Muscle of arm (tissue), 1 donor: ENCODE measurements at regions not wholly inside any gene's neighbourhood (a gene's known extent, or its start where the extent isn't known, plus 50 kb on each side); places are given as distances from the start of the nearest gene placed in this dataset.

Experiments
- DNase-seq: peaks from one replicate; pipeline ENCODE4 v3.0.0-alpha.2; 2013

- no peak for DNase-seq
These were observed 155.9 kb upstream of the BCL6 start for GRCh38 chr3:187900993-187901755.

- DNase-seq = no peak
These were observed 156.8 kb upstream of the BCL6 start for GRCh38 chr3:187902041-187902471.

GRCh38 chr3:187902936-187903335 lies 157.7 kb upstream of the BCL6 start:
- no peak for DNase-seq

DNA sequence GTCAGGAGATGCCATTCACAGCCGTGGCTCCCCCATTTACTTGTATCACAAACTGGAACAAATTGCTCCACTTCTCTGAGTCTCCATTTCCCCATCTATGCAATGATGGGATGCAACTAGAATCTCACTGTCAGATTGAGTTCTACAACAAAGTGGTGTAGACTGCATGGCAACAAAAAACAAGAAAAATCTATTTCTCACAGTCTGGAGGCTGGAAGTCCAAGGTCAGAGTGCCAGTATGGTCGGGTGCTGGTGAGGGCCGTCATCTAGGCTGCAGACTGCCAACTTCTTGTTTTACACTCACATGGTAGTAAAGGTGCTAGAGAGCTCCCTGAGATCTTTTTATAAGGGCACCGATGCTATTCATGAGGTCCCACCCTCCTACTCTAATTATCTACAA lies 158.4 kb upstream of the BCL6 start:
- DNase-seq = no peak

DNA sequence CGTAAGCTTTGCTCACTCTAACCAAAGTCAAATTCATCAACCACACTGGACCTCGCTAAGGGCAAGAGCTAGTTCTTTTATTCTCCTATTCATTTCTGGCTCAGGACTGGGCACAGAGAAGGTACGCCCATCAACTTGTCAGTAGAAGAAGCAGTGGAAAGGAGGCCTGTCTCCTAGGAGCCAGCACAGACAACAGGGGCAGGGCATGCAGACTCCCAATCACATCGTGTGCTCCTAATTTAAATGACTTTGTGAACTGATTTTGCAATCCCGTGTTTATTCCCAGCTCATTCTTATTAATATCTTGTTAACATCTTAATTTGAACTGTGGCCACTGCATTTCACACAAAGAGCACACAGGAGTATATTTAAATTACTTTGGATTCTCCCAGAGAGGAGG lies 161.1 kb upstream of the BCL6 start:
- DNase-seq = no peak

GRCh38 chr3:187906920-187907319 lies 161.7 kb upstream of the BCL6 start:
- no peak for DNase-seq

DNA sequence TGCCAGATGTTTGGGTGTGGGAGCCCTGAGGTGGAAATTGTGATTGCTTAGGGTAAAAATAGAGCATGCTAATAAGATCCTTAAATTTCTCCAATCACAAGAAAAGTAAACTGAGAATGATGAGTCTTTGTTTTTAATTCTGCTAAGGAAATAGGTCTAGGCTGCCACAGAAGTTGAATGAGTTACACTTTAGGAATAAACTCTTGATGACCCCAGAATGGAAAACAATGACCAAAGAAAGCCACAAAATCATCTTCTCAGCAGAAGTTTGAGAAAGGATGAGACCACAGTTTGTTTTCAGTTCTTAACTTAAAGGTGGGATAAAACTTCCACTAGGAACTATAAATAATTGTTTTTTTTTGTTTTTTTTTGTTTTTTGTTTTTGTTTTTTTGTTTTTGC lies 164.6 kb upstream of the BCL6 start:
- no peak for DNase-seq

GRCh38 chr3:187912007-187912406 lies 166.7 kb upstream of the BCL6 start:
- DNase-seq = no peak

DNA sequence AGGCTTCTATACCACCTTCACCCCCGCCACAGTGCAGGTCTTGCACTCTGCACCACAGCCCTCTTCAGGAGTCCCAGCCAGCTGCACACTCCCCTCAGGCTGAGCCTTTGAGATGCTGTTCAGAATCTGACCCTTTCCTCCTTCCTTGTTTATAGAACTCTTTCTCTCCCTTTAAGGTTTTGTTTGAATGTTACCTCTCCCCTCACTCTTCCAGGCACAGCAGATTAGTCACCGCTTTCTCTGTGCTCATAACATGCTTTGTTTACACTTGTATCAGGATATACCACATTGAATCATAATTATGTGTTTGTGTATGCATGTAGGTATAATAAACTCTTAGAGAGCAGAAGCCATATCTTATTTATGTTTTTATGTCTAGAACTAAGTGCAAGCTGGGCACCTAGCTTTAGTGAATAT lies 168.4 kb upstream of the BCL6 start:
- no peak for DNase-seq

DNA sequence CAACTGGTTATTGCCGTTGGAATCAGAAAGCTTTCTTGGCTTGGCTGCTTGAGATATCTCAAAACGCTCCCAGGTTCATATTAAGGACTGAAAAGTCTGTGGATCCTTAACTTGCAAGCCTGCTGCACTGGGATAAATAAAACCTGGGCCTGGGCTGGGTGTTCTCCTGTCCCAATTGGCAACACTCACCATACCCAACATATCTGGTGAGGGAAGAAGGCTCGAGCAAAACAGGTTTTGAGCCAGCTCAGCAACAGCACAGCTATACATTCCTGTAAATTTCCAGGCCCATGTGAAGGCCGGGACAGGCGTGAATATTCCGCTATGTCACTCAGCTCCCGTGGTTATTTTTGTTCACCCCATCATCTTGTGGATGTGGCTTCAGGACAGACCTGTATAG lies 169.0 kb upstream of the BCL6 start:
- DNase-seq = no peak

GRCh38 chr3:187916072-187916471 lies 170.8 kb upstream of the BCL6 start:
- no peak for DNase-seq

GRCh38 chr3:187918081-187918644 lies 172.9 kb upstream of the BCL6 start:
- no peak for DNase-seq

- no peak for DNase-seq
These were observed 173.8 kb upstream of the BCL6 start for GRCh38 chr3:187919048-187919447.

DNA sequence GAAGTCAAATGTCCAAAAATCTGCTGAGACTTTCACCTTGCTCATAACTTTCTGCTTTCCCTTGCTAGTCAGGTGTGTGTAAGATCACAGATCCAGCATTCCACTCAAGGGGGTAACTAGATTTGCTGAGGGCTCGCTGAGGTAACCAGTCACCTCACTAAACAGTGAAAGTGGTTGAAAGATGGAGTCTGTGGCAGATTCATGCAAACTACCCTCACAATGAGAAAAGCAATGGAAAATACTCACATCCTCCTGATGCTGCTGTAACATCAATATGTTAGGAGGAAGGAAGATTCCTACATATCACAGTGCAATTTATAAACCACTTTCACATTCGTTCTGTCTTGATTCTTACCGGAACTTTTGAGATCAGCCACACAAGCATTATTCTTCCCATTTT lies 174.3 kb upstream of the BCL6 start:
- no peak for DNase-seq

GRCh38 chr3:187920030-187920429 lies 174.8 kb upstream of the BCL6 start:
- DNase-seq = no peak

- no peak for DNase-seq
These were observed 175.6 kb upstream of the BCL6 start for GRCh38 chr3:187920913-187921312.

GRCh38 chr3:187921391-187922074 lies 176.3 kb upstream of the BCL6 start:
- DNase-seq = no peak

GRCh38 chr3:187922704-187923416 lies 177.6 kb upstream of the BCL6 start:
- DNase-seq = no peak

GRCh38 chr3:187924651-187925050 lies 179.4 kb upstream of the BCL6 start:
- no peak for DNase-seq

- no peak for DNase-seq
These were observed 180.1 kb upstream of the BCL6 start for GRCh38 chr3:187925326-187925725.

DNA sequence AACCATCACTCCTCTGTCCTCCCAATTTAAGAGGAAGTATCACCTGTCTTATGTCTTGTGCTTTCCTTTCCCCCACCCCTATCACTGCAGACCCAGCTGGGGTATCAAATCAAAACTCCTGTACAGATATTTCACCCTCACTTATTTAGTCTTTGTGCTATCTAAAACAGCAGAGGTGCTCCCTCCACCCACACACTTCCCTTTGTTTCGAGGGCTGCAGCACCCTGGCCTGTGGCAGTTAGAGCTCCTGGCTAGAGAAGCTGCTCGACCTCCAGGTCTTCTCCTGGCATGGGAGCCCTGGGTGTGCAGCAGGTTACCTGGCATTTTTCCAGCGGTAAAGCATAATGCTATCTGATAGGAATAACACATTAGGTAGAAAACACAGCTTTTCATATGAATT lies 181.4 kb upstream of the BCL6 start:
- no peak for DNase-seq

- no peak for DNase-seq
These were observed 182.3 kb upstream of the BCL6 start for GRCh38 chr3:187927565-187927964.
